LoVo (cell line): ENCODE measurements at regions not wholly inside any gene's neighbourhood (a gene's known extent, or its start where the extent isn't known, plus 50 kb on each side); places are given as distances from the start of the nearest gene placed in this dataset.

ENCODE experiments used
- DNase-seq: peaks from one replicate; pipeline ENCODE4 v3.0.0-alpha.2; 2016; ENCODE audit warnings: low spot score

- no peak for DNase-seq
These were observed 811.7 kb downstream of the TLR4 start for GRCh38 chr9:118515947-118516346.

GRCh38 chr9:118521261-118521660 lies 817.1 kb downstream of the TLR4 start:
- no peak for DNase-seq

- DNase-seq = peak; percentile 22
These were observed 818.2 kb downstream of the TLR4 start for GRCh38 chr9:118522093-118523028.

GRCh38 chr9:118527261-118527660 lies 823.1 kb downstream of the TLR4 start:
- no peak for DNase-seq

- no peak for DNase-seq
These were observed 825.0 kb downstream of the TLR4 start for GRCh38 chr9:118529210-118529609.

GRCh38 chr9:118529624-118530214 lies 825.5 kb downstream of the TLR4 start:
- no peak for DNase-seq

GRCh38 chr9:118532592-118532991 lies 828.4 kb downstream of the TLR4 start:
- DNase-seq = no peak

GRCh38 chr9:118533101-118533500 lies 828.9 kb downstream of the TLR4 start:
- no peak for DNase-seq

GRCh38 chr9:118533850-118534249 lies 829.6 kb downstream of the TLR4 start:
- no peak for DNase-seq

GRCh38 chr9:118536153-118536552 lies 832.0 kb downstream of the TLR4 start:
- no peak for DNase-seq

GRCh38 chr9:118538959-118539358 lies 830.3 kb downstream of the BRINP1 start:
- no peak for DNase-seq

GRCh38 chr9:118553465-118553864 lies 815.8 kb downstream of the BRINP1 start:
- DNase-seq = no peak

- DNase-seq = no peak
These were observed 814.2 kb downstream of the BRINP1 start for GRCh38 chr9:118554987-118555386.

- DNase-seq = no peak
These were observed 811.2 kb downstream of the BRINP1 start for GRCh38 chr9:118558026-118558425.

- no peak for DNase-seq
These were observed 810.3 kb downstream of the BRINP1 start for GRCh38 chr9:118558891-118559290.

GRCh38 chr9:118561051-118561450 lies 808.2 kb downstream of the BRINP1 start:
- no peak for DNase-seq

GRCh38 chr9:118563677-118564076 lies 805.6 kb downstream of the BRINP1 start:
- DNase-seq = no peak

- DNase-seq = no peak
These were observed 801.4 kb downstream of the BRINP1 start for GRCh38 chr9:118567861-118568260.

- no peak for DNase-seq
These were observed 800.5 kb downstream of the BRINP1 start for GRCh38 chr9:118568704-118569103.

GRCh38 chr9:118569148-118569547 lies 800.1 kb downstream of the BRINP1 start:
- no peak for DNase-seq

- no peak for DNase-seq
These were observed 799.2 kb downstream of the BRINP1 start for GRCh38 chr9:118570066-118570465.

- DNase-seq = no peak
These were observed 793.7 kb downstream of the BRINP1 start for GRCh38 chr9:118575341-118576070.

GRCh38 chr9:118577121-118577520 lies 792.1 kb downstream of the BRINP1 start:
- DNase-seq = no peak
